GM21390 (cell line): ENCODE measurements at regions not wholly inside any gene's neighbourhood (a gene's known extent, or its start where the extent isn't known, plus 50 kb on each side); places are given as distances from the start of the nearest gene placed in this dataset.

Experiments used
- ATAC-seq: cut with Tn5 transposase; IDR thresholded peaks from one replicate; pipeline ENCODE4 v1.9.1; 2021; ENCODE audit not compliant: unreplicated experiment

DNA sequence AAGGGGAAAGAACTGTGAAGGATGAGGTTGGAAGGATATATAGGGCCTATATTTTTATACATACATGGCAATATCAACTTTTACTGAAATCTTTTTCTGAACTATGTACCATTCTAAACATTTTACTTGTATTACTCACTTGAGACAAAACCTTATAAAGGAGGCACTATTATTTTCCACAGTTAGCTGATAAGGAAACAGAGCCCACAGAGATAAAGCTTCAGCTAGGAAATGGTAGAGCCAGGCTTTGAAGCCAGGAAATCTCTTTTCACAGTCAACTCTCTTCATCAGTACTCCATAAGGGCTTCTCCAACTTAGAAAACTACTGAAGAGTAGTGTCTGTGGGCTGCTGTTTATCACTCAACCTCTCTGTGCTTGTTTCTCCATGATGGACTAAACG, 613.7 kb downstream of the PRELID2 start:
- no peak for ATAC-seq

DNA sequence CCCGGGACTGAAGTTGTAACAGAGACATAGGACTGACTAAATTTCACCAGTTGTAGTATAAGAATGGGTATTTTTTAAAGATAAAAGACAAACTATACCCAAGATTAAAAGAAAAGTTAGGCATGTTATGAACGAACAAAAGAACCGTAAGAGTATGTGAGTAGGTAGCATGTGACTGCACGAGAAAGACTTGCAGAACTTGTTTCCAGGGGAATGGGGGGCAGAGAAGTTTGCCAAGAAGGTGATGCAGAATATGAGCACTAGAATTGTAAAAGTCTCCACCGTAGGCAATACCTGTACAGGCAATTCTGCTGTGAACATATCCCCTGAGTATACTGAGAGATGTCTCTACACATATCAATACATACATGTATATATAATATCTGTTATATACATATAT, 614.7 kb downstream of the PRELID2 start:
- ATAC-seq, result no peak

- no peak for ATAC-seq
Measured at GRCh38 chr5:145218982-145219381, 616.2 kb downstream of the PRELID2 start.

- ATAC-seq, result no peak
Measured at GRCh38 chr5:145218019-145218418, 617.1 kb downstream of the PRELID2 start.

DNA sequence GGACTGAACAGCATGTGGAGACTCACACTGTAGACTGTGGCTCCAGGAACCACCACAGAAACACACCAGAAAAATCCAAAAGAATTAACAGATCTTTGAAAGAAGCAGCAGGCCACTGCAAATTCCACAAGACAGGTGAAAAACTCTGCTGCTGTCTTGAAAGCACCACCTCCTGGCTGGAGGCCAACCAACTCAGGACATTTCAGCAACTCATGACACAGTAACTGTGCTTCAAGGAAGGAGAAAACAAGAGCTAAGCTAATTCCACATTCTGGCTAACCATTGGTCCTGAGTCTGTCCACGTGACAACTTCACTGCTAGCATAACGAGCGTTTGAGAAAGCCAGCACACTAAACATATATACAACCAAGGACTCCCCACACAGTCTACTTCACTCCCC, 625.1 kb downstream of the PRELID2 start:
- ATAC-seq, result no peak

GRCh38 chr5:145205546-145205945, 629.6 kb downstream of the PRELID2 start:
- ATAC-seq, result no peak

- ATAC-seq, result no peak
Measured at GRCh38 chr5:145204743-145205142, 630.4 kb downstream of the PRELID2 start.

- no peak for ATAC-seq
Measured at GRCh38 chr5:145203193-145203592, 631.9 kb downstream of the PRELID2 start.

GRCh38 chr5:145198525-145199260, 636.4 kb downstream of the PRELID2 start:
- no peak for ATAC-seq

GRCh38 chr5:145189746-145190145, 645.4 kb downstream of the PRELID2 start:
- no peak for ATAC-seq

DNA sequence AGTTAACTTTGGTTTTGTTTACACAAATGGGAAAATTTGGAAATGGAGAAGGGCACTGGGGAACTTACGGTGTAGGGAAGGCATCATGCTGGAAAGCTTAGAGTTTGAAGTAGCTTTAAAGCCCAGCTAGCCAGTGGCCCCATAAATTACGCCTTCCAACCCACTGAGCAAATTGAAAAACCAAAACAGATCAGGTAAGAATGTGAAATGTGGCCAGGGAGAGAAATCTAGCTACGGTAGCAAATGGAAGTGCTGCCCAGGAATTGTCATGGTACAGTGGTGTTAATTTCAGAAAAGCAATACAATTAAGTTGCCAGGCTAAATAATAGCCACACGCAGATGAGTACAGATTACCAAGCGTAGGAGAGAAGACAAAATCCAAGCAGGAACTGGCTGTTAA, 654.8 kb downstream of the PRELID2 start:
- no peak for ATAC-seq

- ATAC-seq, result no peak
Measured at GRCh38 chr5:145178641-145179523, 656.3 kb downstream of the PRELID2 start.

GRCh38 chr5:145176041-145176440, 659.1 kb downstream of the PRELID2 start:
- ATAC-seq, result no peak

GRCh38 chr5:145166110-145166509, 669.0 kb downstream of the PRELID2 start:
- no peak for ATAC-seq

DNA sequence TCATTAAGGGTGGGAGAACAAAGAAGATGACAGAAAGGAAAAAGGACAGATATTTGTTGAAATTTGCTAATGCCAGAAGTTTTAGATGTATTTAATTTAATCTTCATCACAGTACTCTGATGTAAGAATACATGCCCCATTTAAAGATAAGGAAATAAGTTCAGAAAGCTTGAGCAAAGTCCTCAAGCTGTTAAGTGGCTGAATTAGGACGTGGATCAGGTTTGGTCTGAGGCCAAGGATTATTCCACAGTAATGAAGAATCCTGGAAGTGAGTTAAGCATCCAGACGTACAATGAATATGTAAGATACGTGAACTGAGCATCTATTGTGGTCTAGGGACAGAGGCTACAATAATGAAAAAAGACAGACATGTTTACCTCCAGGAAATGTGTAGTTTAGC, 671.3 kb downstream of the PRELID2 start:
- no peak for ATAC-seq

GRCh38 chr5:145162626-145163025, 672.5 kb downstream of the PRELID2 start:
- no peak for ATAC-seq

GRCh38 chr5:145161391-145161790, 673.8 kb downstream of the PRELID2 start:
- no peak for ATAC-seq

- no peak for ATAC-seq
Measured at GRCh38 chr5:145160679-145161078, 674.5 kb downstream of the PRELID2 start.

GRCh38 chr5:145158730-145159129, 676.4 kb downstream of the PRELID2 start:
- ATAC-seq, result no peak

- no peak for ATAC-seq
Measured at GRCh38 chr5:145157841-145158240, 677.3 kb downstream of the PRELID2 start.

DNA sequence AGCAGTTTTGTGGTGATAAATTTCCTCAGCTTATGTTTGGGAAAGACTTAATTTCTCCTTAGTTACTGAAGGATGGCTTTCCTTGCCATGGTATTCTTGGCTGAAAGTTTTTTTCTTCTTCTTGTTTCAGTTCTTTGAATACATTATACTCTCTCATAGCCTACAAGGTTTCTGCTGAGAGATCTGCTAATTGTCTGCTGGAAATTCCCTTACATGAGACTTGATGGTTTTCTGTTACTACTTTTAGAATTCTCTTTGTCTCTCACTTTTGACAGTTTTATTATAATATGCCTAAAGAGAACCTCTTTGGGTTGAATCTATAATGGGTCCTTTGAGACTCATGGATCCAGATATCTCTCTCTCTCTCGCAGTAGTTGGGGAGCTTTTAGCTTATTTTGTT, 693.6 kb downstream of the PRELID2 start:
- no peak for ATAC-seq

DNA sequence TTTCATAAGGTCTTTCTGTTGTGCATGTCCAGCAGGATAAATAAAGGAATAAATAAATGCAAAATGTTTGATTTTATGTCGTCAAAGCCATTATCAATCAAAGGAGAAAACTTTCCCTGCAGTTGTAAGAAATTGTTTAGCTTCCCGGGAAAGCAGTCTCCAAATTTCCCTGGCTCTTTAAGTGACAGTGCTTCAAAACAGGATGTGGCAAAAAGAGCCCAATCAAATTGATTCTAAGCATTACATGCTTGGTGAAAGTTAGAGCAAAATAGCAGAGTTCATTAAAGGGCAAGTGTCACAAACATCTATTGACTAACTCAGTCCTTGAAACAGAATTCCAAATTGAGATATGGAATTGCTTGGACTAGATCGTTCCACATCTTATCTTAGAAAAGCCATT, 704.1 kb downstream of the PRELID2 start:
- no peak for ATAC-seq
